HepG2 (cell line): ENCODE measurements at regions not wholly inside any gene's neighbourhood (a gene's known extent, or its start where the extent isn't known, plus 50 kb on each side); places are given as distances from the start of the nearest gene placed in this dataset.

ENCODE experiments used
- ATAC-seq: fragments of 200-7000 bp; cut with Tn5 transposase; 3 replicates; pipeline ENCODE4 v1.9.1; 2020; ENCODE audit warnings: mild to moderate bottlenecking, moderate library complexity
- BruUV-seq: library from RNA; stranded (reverse); fragments of 400-500 nt; replicated peaks from 2 replicates; lab custom pipeline; 2021; lab: Mats Ljungman, UMichigan
- CTCF ChIA-PET: fragments of 300-600 bp; formaldehyde crosslinking; extraction: SDS; loops from one replicate; lab custom pipeline; 2021; ENCODE audit warnings: low total read pairs, inconsistent platforms, low intra/inter-chr PET ratio; lab: Yijun Ruan, JAX
- POLR2A ChIA-PET: fragments of 350-600 bp; sonication (Branson Sonifier 250); formaldehyde crosslinking; loops from one replicate; lab custom pipeline; 2020; ENCODE audit warnings: antibody characterized with exemption, inconsistent platforms; lab: Yijun Ruan, JAX
- DNase-seq: peaks from one replicate; pipeline ENCODE4 v3.0.0-alpha.2; 2015; ENCODE audit warnings: low spot score
- FAIRE-seq: peaks from 3 replicates; lab custom pipeline; 2011; peaks lifted over from hg19 to GRCh38; lab: Jason Lieb, UNC
- H2AFZ ChIP-seq: one replicate; pipeline ENCODE4 v1.6.1; 2011; ENCODE audit warnings: low read length, inconsistent platforms
- H3K27ac ChIP-seq: fragments of 300-600 bp; 3 replicates; pipeline ENCODE4 v1.8.0; 2011; ENCODE audit warnings: mixed run types, mild to moderate bottlenecking, mixed read lengths, low read length, inconsistent platforms; ENCODE audit not compliant: insufficient read depth; ENCODE audit errors: extremely low read length
- H3K27me3 ChIP-seq, 2 experiments: fragments of 200-600 bp in 1 of 2; 2 replicates in 1 of 2; 3 replicates in 1 of 2; pipeline versions ENCODE4 v1.6.0 to v1.8.0; 2011; ENCODE audit warnings: low read length in 2 of 2, mild to moderate bottlenecking in 2 of 2, moderate library complexity in 2 of 2, inconsistent platforms in 1 of 2; ENCODE audit not compliant: insufficient read depth in 2 of 2, control insufficient read depth in 1 of 2
- H3K36me3 ChIP-seq, 2 experiments: fragments of 200-600 bp in 1 of 2; replicated peaks in 1 of 2; 2 replicates in 1 of 2; 3 replicates in 1 of 2; pipeline versions ENCODE4 v1.5.1 to v1.8.0; 2011; ENCODE audit warnings: low read length in 2 of 2, inconsistent platforms in 1 of 2; ENCODE audit not compliant: insufficient read depth in 2 of 2, control insufficient read depth in 1 of 2
- H3K4me1 ChIP-seq: 2 replicates; pipeline ENCODE4 v1.5.1; 2012; ENCODE audit warnings: low read length, inconsistent platforms; ENCODE audit not compliant: insufficient read depth
- H3K4me2 ChIP-seq: 2 replicates; pipeline ENCODE4 v1.6.0; 2011; ENCODE audit warnings: low read depth, low read length, inconsistent platforms
- H3K4me3 ChIP-seq, 3 experiments: fragments of 200-600 bp in 1 of 3; sonication (generic), shearing (Covaris generic) in 1 of 3; replicated peaks in 1 of 3; 2 replicates each; pipeline ENCODE4 v1.5.1; 2011 to 2016; ENCODE audit warnings: low read length in 3 of 3, inconsistent platforms in 2 of 3, low read depth in 2 of 3, mild to moderate bottlenecking in 2 of 3, control low read depth in 1 of 3, mixed read lengths in 1 of 3; ENCODE audit not compliant: insufficient read depth in 1 of 3
- H3K79me2 ChIP-seq: one replicate; pipeline ENCODE4 v1.6.1; 2011; ENCODE audit warnings: low read length, inconsistent platforms; ENCODE audit not compliant: insufficient read depth
- H3K9ac ChIP-seq: 2 replicates; pipeline ENCODE4 v1.6.0; 2011; ENCODE audit warnings: mild to moderate bottlenecking, low read depth, low read length, inconsistent platforms; ENCODE audit not compliant: insufficient read depth
- H3K9me3 ChIP-seq: 2 replicates; pipeline ENCODE4 v1.5.1; 2012; ENCODE audit warnings: mild to moderate bottlenecking, low read length
- H4K20me1 ChIP-seq: 2 replicates; pipeline ENCODE4 v1.6.0; 2011; ENCODE audit warnings: inconsistent platforms, mild to moderate bottlenecking, low read length, moderate library complexity; ENCODE audit not compliant: insufficient read depth
- DRAP1 ChIP-seq: IDR thresholded peaks from 2 replicates; pipeline ENCODE4 v1.6.1; 2016; ENCODE audit warnings: missing genetic modification reagents, missing compliant biosample characterization
- GABPA ChIP-seq, 2 experiments: IDR thresholded peaks; 2 replicates each; pipeline ENCODE4 v1.6.1; 2011 to 2016; ENCODE audit warnings: low read depth in 2 of 2, low read length in 1 of 2, missing biosample characterization in 1 of 2, missing genetic modification characterization in 1 of 2
- HMG20A ChIP-seq: IDR thresholded peaks from 2 replicates; pipeline ENCODE4 v1.6.1; 2016; ENCODE audit warnings: borderline replicate concordance
- MXD1 ChIP-seq: sonication (generic); formaldehyde crosslinking; IDR thresholded peaks from 2 replicates; pipeline ENCODE4 v1.4.0; 2020; ENCODE audit warnings: mild to moderate bottlenecking, missing genetic modification reagents
- PRDM15 ChIP-seq: sonication (generic); formaldehyde crosslinking; IDR thresholded peaks from 2 replicates; pipeline ENCODE4 v1.4.0; 2020; ENCODE audit warnings: missing genetic modification reagents
- SCMH1 ChIP-seq: sonication (generic); formaldehyde crosslinking; IDR thresholded peaks from 2 replicates; pipeline ENCODE4 v1.9.0; 2021; ENCODE audit warnings: missing genetic modification reagents, mild to moderate bottlenecking, borderline replicate concordance
- ZFP37 ChIP-seq: sonication (generic); formaldehyde crosslinking; IDR thresholded peaks from 2 replicates; pipeline ENCODE4 v1.4.0; 2020; ENCODE audit warnings: missing genetic modification reagents, borderline replicate concordance
- ZNF264 ChIP-seq: sonication (generic); formaldehyde crosslinking; IDR thresholded peaks from 2 replicates; pipeline ENCODE4 v1.4.0; 2020; ENCODE audit warnings: missing genetic modification reagents
- ZNF563 ChIP-seq: sonication (generic); formaldehyde crosslinking; IDR thresholded peaks from 2 replicates; pipeline ENCODE4 v1.8.0; 2022; ENCODE audit warnings: mild to moderate bottlenecking, moderate library complexity, missing genetic modification reagents
- ZSCAN20 ChIP-seq: sonication (generic); formaldehyde crosslinking; IDR thresholded peaks from 2 replicates; pipeline ENCODE4 v1.4.0; 2020; ENCODE audit warnings: missing genetic modification reagents, mild to moderate bottlenecking, borderline replicate concordance
- WGBS: methylation state at CpG from one replicate; pipeline ENCODE4 v1.1.6; 2017; ENCODE audit warnings: low lambda C conversion rate; 5-methylcytosine and 5-hydroxymethylcytosine counted together
- in situ Hi-C: cut with HindIII; loops from 2 replicates; pipeline ENCODE4 v1.10.0; 2017; ENCODE audit warnings: low pct_unique_long_range_greater_than_20kb; ENCODE audit not compliant: extremely low pct_ligation_motif_present
- intact Hi-C: fragments of 100-400 bp; cut with micrococcal nuclease; formaldehyde crosslinking; loops from one replicate; pipeline ENCODE4 v1.10.0; 2022; ENCODE audit not compliant: unreplicated experiment

- intact Hi-C loops, result no loop called here
- no peaks in the 10 kb centered on the region for H3K36me3 ChIP-seq
- no peak overlapping the region for H3K4me3 ChIP-seq
- no peak for DNase-seq
- ChIA-PET POLR2A (no interaction called here), CTCF (no interaction called here)
- 68% methylated on average over 12 of the region's 12 CpGs for WGBS
- no peaks in the 10 kb centered on the region for H3K9me3 ChIP-seq
- H3K79me2 ChIP-seq, result no peaks in the 10 kb centered on the region
- TF ChIP-seq HMG20A (CRISPR knock-in tag) (no peak), ZNF563 (CRISPR knock-in tag) (no peak), MXD1 (CRISPR knock-in tag) (no peak), ZSCAN20 (CRISPR knock-in tag) (no peak), PRDM15 (CRISPR knock-in tag) (no peak), ZNF264 (CRISPR knock-in tag) (no peak), ZFP37 (CRISPR knock-in tag) (no peak), DRAP1 (CRISPR knock-in tag) (no peak), GABPA (IDR thresholded peaks at IDR 0.05; ENCODE audit: low read depth, low read length) (no peak), GABPA (CRISPR knock-in tag; IDR thresholded peaks at IDR 0.05; ENCODE audit: low read depth) (no peak), SCMH1 (CRISPR knock-in tag) (no peak)
- no peaks in the 10 kb centered on the region for H4K20me1 ChIP-seq
- BruUV-seq, result no TSS peak
- no peak overlapping the region for H3K9ac ChIP-seq
- in situ Hi-C loops, result no loop called here
- H3K27ac ChIP-seq, result no peak overlapping the region
- H2AFZ ChIP-seq, result no peak overlapping the region
- no peak for ATAC-seq
- H3K4me2 ChIP-seq, result no peak overlapping the region
- H3K4me1 ChIP-seq, result no peaks in the 10 kb centered on the region
- FAIRE-seq, result no peak
- peaks cover 1 to 14% of the 10 kb centered on the region in 2 experiments; a peak in 4 of 5 replicates for H3K27me3 ChIP-seq
These were observed 307.1 kb downstream of the TLE3 start for GRCh38 chr15:69790632-69791031.
